Spleen (tissue), 7 donors: ENCODE measurements at regions not wholly inside any gene's neighbourhood (a gene's known extent, or its start where the extent isn't known, plus 50 kb on each side); places are given as distances from the start of the nearest gene placed in this dataset.

Experiments
- CTCF ChIP-seq, 11 experiments: fragments of 200-600 bp in 7 of 11; fragments of 450-650 bp in 4 of 11; sonication (generic) in 4 of 11; IDR thresholded peaks in 8 of 11; conservative IDR thresholded peaks in 3 of 11; 1 replicate in 7 of 11; 2 replicates in 4 of 11; pipeline versions ENCODE4 v1.4.0 to v1.8.0; 2016 to 2021; ENCODE audit warnings: antibody characterized with exemption in 11 of 11, inconsistent platforms in 4 of 11, mild to moderate bottlenecking in 1 of 11
- POLR2A ChIP-seq, 3 donors: fragments of 450-650 bp; IDR thresholded peaks; one replicate each; pipeline ENCODE4 v1.5.1; 2017; ENCODE audit warnings: antibody characterized with exemption in 3 of 3, mild to moderate bottlenecking in 1 of 3
- POLR2AphosphoS5 ChIP-seq, 3 donors: sonication (generic); formaldehyde crosslinking; IDR thresholded peaks; one replicate each; pipeline ENCODE4 v1.5.1; 2017; ENCODE audit warnings: antibody characterized with exemption in 3 of 3
- donor health status: DM: no; HTN: no; CAD: no; lungs with moderate emphysema.
- donor health status: DM: no; HTN: no; CAD: no.
- donor health status: DM: no; HTN: no; CAD: no.

- no peak for TF ChIP-seq POLR2AphosphoS5 (IDR thresholded peaks at IDR 0.05)
- no peak for TF ChIP-seq CTCF (IDR thresholded peaks at IDR 0.05 in 8 of 11, conservative IDR thresholded peaks at IDR 0.05 in 3 of 11)
- TF ChIP-seq POLR2A (IDR thresholded peaks at IDR 0.05), result no peak
Measured at GRCh38 chr3:30271781-30272180, 334.6 kb upstream of the TGFBR2 start.
